HepG2 (cell line): ENCODE measurements at regions not wholly inside any gene's neighbourhood (a gene's known extent, or its start where the extent isn't known, plus 50 kb on each side); places are given as distances from the start of the nearest gene placed in this dataset.

Source experiments
- ATF3 ChIP-seq: sonication (generic); formaldehyde crosslinking; IDR thresholded peaks from 2 replicates; pipeline ENCODE4 v1.4.0; 2020; ENCODE audit warnings: missing genetic modification reagents
- KDM5A ChIP-seq: fragments of 200-600 bp; sonication (generic); IDR thresholded peaks from 2 replicates; pipeline ENCODE4 v1.7.0; 2018; ENCODE audit warnings: antibody characterized with exemption, mild to moderate bottlenecking, low read length, borderline replicate concordance
- MAZ ChIP-seq, 2 experiments: sonication (generic) in 1 of 2; formaldehyde crosslinking in 1 of 2; IDR thresholded peaks; 2 replicates each; pipeline versions ENCODE4 v1.5.0 to v1.6.1; 2012 to 2020; ENCODE audit warnings: low read depth in 2 of 2, mild to moderate bottlenecking in 2 of 2, borderline replicate concordance in 1 of 2, improper control_type of control experiment in 1 of 2, low read length in 1 of 2, missing genetic modification reagents in 1 of 2, moderate library complexity in 1 of 2
- SMAD3 ChIP-seq: sonication (generic); formaldehyde crosslinking; IDR thresholded peaks from 2 replicates; pipeline ENCODE4 v1.4.0; 2020; ENCODE audit warnings: missing genetic modification reagents
- TBP ChIP-seq: sonication (generic); formaldehyde crosslinking; IDR thresholded peaks from 2 replicates; pipeline ENCODE4 v1.5.0; 2020; ENCODE audit warnings: missing genetic modification reagents
- TOE1 ChIP-seq: sonication (generic); formaldehyde crosslinking; IDR thresholded peaks from 2 replicates; pipeline ENCODE4 v1.4.0; 2020; ENCODE audit warnings: mild to moderate bottlenecking, missing genetic modification reagents
- ZBTB46 ChIP-seq: sonication (generic); formaldehyde crosslinking; IDR thresholded peaks from 2 replicates; pipeline ENCODE4 v1.4.0; 2020; ENCODE audit warnings: mild to moderate bottlenecking, missing genetic modification reagents, borderline replicate concordance
- ZNF142 ChIP-seq: sonication (generic); formaldehyde crosslinking; IDR thresholded peaks from 2 replicates; pipeline ENCODE4 v1.4.0; 2020; ENCODE audit warnings: missing genetic modification reagents

GRCh38 chr2:16383411-16383810 is 282.2 kb downstream of the CYRIA start (continued):
- TF ChIP-seq ZBTB46 (CRISPR knock-in tag): no peak
- TF ChIP-seq SMAD3 (CRISPR knock-in tag): no peak
- TF ChIP-seq ATF3 (CRISPR knock-in tag): no peak
- no peak for TF ChIP-seq MAZ (IDR thresholded peaks at IDR 0.05; ENCODE audit: borderline replicate concordance, low read depth, low read length)
- TF ChIP-seq MAZ (CRISPR knock-in tag; IDR thresholded peaks at IDR 0.05; ENCODE audit: low read depth): no peak
- no peak for TF ChIP-seq ZNF142 (CRISPR knock-in tag)
- no peak for TF ChIP-seq TBP
- TF ChIP-seq KDM5A: no peak
- no peak for TF ChIP-seq TOE1
